ENCODE measurements at regions not wholly inside any gene's neighbourhood (a gene's known extent, or its start where the extent isn't known, plus 50 kb on each side); places are given as distances from the start of the nearest gene placed in this dataset.

DNA sequence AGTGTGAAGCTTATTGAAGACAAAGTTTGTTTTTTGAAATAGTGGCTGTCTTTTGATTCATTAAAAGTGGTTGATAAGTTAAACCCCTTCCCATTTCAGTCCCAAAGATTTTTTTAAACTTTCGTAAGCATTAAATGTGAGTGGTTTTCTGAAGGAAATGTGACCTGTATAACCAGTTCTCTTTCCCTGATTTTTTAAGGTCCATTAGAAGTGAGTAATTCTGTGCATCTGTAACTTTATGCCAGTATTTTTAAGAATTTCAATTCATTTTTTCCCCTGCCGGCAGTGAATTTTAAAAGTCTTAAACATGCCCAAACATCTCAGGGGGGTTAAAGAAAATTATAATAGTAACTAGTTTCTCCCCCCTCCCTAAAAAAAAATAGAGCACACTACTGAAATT lies 254.6 kb upstream of the SP8 start:
- no peak for DNase-seq

DNA sequence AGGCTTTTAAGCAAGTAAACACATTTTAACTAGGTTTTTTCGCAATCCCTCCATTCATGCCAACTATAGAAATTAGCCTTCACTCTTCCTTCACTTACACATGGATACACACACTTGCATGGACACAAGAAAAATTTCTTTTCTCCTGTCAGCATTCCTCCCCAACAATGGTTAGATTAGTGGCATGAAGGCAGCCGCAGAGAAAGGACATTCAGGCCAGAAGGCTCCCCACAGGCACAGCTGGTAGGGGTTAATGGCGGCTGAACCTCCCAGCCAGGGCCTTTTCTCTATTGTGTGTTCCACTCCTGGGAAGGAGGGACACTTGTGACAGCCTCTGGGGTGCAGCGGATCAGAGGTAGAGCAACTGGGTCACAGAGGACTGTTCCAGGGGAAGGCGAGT lies 255.0 kb upstream of the SP8 start:
- DNase-seq = no peak

DNA sequence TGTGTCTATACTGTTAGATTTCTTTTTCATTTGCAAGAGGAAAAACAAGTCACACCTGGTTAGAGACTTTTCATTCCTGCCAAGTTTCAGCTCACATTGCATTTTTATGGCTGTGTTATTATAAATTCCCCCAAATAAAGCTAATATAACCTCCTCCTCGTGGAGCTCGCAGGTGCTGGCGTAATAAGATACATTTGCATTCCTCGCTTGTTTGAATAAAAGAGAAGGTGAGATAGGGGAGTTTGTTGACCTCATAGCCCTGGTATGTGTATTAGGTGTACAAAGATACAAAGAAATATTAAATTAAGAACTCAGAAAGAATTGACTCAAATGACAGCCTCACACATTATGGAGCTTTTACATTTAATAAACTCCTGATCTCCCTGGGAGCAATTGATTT lies 257.7 kb upstream of the SP8 start:
- DNase-seq = no peak

- no peak for DNase-seq
Measured at GRCh38 chr7:21044913-21045568, 258.4 kb upstream of the SP8 start.

GRCh38 chr7:21051865-21052264 lies 265.2 kb upstream of the SP8 start:
- no peak for DNase-seq

- DNase-seq = no peak
Measured at GRCh38 chr7:21054427-21055112, 267.9 kb upstream of the SP8 start.

- DNase-seq = no peak
Measured at GRCh38 chr7:21059069-21059468, 272.4 kb upstream of the SP8 start.

GRCh38 chr7:21063106-21063505 lies 276.4 kb upstream of the SP8 start:
- no peak for DNase-seq

DNA sequence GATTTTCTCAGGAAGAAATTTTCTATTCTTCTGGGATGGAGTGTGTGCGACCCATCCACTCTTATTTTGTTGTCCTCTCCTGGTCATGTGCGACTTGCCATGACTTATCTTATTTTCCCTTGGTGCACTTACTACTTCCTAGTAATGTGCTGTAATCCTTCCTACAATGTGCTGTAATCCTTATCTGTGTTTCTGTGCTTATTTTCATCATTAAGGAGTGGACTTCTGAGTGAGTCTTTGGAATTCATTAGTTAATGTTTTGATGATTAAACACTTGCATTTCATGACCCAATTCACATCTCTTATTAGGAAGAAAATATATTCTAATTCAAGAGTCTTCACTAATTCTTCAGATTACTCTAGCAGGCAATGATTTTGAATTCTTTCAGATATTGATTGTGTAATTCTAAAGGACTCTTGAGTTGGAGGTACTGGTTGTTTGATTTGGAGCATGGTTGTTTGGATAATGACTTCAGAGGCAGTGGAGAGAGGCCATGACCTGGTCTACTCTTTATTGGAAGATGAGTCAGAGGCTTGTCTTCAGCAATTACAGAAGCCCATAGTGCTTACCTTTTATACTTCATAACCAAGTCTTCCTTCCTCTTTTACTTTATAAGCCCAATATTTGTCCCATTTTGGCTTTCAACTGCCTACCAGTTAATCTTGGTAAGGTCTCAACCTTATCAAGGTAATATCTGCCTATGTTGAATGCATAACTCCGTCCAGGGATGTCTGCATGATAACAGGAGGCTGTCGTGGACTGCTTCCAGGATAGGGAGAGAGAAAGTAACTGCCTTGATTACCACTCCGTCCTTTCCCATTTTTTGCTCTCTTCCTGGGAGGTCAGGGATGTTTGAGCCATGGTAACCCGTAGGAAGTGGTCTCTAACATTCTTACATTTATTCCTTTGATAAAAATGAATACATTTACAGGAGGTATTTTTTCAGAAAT lies 278.3 kb upstream of the SP8 start:
- no peak for DNase-seq

GRCh38 chr7:21066221-21066620 lies 279.5 kb upstream of the SP8 start:
- no peak for DNase-seq

DNA sequence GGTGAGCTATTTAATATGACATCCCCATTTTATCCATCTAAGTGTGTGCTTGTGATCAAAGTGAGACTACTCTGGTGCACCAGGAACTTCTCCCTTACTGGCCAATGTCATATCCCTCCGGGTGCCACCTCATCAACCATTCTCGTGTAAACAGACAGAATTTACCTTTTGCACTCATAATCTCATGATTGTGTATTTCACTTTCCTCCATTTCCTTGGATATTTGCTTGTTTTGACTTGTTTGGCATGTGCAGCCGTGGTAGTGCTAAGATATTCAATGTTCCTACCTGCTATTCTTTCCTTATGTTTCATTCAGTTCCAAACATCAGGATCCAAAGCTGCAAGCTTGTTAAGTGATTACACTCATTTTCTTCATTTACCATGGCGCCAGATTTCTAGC lies 280.5 kb upstream of the SP8 start:
- no peak for DNase-seq

DNA sequence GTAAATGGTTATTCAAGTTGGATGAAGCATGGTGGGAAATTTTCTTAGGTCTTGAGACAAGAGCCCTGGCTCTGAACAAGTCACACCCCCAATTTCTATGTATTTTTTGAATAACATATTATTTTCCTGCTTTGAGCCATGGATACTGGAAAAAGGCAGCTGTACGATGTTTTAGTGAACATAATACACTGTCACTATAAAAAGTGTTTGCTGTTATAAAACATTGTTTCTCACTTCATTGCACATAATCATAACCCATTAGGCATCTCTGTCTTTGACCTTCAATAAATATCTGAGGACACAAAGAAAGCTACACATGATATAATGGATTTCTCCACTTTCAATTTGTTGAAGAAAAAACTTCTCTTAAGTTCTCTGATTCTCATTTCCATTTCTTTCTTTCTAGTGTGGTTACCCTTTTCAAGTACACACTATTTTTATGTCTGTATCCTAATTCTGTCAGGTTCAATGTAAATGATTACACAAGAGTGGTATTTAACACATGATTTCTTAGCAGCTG lies 283.9 kb upstream of the SP8 start:
- DNase-seq = no peak

- DNase-seq = no peak
Measured at GRCh38 chr7:21071561-21072501, 285.1 kb upstream of the SP8 start.

DNA sequence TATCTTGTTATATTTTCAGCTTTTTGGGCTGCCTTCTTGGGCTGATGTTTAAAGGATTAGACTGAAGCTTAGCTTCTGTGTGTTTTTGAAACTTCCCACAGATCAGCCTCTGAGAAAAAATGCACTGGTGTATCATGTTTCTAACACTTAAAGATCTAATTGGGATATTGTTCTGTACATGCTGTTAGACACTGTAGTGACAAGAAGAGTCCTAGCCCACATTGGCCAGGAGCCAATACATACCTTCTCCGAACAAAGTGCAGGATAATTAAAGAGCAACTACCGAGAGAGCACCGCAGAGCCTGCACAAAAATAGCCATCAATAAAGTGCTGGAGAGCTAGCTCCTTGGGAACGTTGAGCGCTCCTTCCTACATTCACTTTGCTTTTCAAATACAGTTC lies 289.4 kb upstream of the SP8 start:
- DNase-seq = peak; percentile 30

DNA sequence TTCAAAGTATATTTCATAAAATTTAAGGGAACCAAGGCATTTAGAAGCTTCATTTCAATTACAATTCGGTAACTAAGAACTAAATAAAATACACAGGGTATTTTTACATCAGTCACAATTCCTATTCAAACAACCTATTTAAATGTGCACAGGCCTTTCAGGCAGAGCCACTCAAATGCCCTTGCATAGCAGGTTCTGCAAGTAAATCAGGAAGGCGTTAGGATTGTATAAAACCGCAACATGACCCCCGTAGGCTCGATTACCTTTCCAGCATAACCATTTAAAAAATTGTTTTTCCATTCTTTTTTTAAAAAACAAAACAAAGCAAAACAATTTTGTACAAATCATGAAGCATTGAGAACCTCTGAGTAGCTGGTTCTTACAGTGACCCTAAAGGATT lies 289.9 kb upstream of the SP8 start:
- DNase-seq = no peak

DNA sequence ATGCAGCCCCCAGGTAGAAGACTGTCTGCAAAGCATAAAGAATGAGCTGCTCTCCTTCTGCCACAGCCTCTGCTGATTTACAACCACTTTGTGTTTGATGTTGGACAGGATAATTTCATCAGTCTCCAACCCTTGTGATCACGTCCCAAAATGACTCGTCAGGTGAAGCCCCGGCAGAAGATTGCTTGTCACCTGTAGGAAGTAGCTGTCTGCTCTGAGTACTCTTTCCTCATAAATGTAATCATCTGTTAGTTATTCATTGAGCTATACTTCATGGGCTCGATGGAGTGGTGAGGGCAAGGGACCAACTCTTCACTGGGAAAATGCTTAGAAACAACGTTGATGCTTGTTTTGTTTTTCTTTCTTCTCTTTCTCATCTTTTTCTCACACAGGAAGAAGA lies 290.9 kb upstream of the SP8 start:
- no peak for DNase-seq

GRCh38 chr7:21084286-21084685 lies 297.6 kb upstream of the SP8 start:
- no peak for DNase-seq

GRCh38 chr7:21086688-21087087 lies 300.0 kb upstream of the SP8 start:
- DNase-seq = no peak

GRCh38 chr7:21089653-21090052 lies 303.0 kb upstream of the SP8 start:
- no peak for DNase-seq

GRCh38 chr7:21092766-21093702 lies 306.3 kb upstream of the SP8 start:
- DNase-seq = no peak

DNA sequence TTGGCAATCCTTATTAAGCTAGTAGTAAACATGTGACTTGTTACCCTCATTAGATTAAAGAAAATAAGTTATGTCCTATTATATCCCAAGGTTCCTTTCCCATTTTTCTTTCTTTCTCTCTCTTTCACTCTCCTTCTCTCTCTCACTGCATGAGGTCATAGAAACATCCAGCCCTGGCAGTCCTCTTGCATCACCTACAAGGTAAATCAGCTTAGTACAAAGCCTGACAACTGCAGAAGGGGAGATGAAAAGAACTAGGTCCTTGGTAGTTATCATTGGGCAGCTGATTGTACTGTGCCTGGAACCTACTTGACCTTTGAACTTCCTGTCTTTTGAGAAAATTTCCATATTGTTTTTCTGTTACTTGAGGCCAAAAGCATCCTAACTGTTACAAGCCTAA lies 307.9 kb upstream of the SP8 start:
- DNase-seq = no peak

All from NCI-H2029 treated with DMSO at 0.1 percent for 48 hours (cell line).